ENCODE measurements at regions not wholly inside any gene's neighbourhood (a gene's known extent, or its start where the extent isn't known, plus 50 kb on each side); places are given as distances from the start of the nearest gene placed in this dataset.

- Histone ChIP-seq H3K4me3 (ENCODE audit: low read depth in 1 of 3, low read length in 3 of 3) (no peak overlapping the region), H3K27me3 (ENCODE audit: control insufficient read depth in 3 of 3, insufficient read depth in 3 of 3, low read length in 3 of 3) (no peaks in the 10 kb centered on the region), H3K9me3 (ENCODE audit: control insufficient read depth in 2 of 2, insufficient read depth in 1 of 2, low read depth in 1 of 2, low read length in 1 of 2) (no peaks in the 10 kb centered on the region), H3K36me3 (ENCODE audit: control insufficient read depth in 3 of 3, insufficient read depth in 2 of 3, low read depth in 1 of 3, low read length in 3 of 3) (no peaks in the 10 kb centered on the region), H3K4me1 (ENCODE audit: control insufficient read depth in 3 of 3, insufficient read depth in 2 of 3, low read depth in 1 of 3, low read length in 2 of 3) (no peaks in the 10 kb centered on the region), H3K27ac (ENCODE audit: low read depth in 1 of 3, low read length in 2 of 3) (no peak overlapping the region)
- 65 to 78% (median 77%) methylated on average over 5 of the region's 5 CpGs for WGBS, 3 donors
- FAIRE-seq (no peak), DNase-seq (no peak)
Observed at GRCh38 chr6:91678679-91679446, 1092.0 kb upstream of the MAP3K7 start.

GRCh38 chr6:91672201-91672600 is 1085.3 kb upstream of the MAP3K7 start:
- Histone ChIP-seq H3K9me3 (ENCODE audit: control insufficient read depth in 2 of 2, insufficient read depth in 1 of 2, low read depth in 1 of 2, low read length in 1 of 2) (no peaks in the 10 kb centered on the region), H3K4me1 (ENCODE audit: control insufficient read depth in 3 of 3, insufficient read depth in 2 of 3, low read depth in 1 of 3, low read length in 2 of 3) (no peaks in the 10 kb centered on the region), H3K27me3 (ENCODE audit: control insufficient read depth in 3 of 3, insufficient read depth in 3 of 3, low read length in 3 of 3) (no peaks in the 10 kb centered on the region), H3K4me3 (ENCODE audit: low read depth in 1 of 3, low read length in 3 of 3) (no peak overlapping the region), H3K36me3 (ENCODE audit: control insufficient read depth in 3 of 3, insufficient read depth in 2 of 3, low read depth in 1 of 3, low read length in 3 of 3) (no peaks in the 10 kb centered on the region), H3K27ac (ENCODE audit: low read depth in 1 of 3, low read length in 2 of 3) (no peak overlapping the region)
- no peak for FAIRE-seq
- 60 to 71% (median 69%) methylated on average over 1 of the region's 1 CpG for WGBS, 3 donors
- DNase-seq, result no peak

- no peak for DNase-seq
- FAIRE-seq, result no peak
- WGBS, 3 donors, result 48 to 67% (median 64%) methylated on average over 3 of the region's 3 CpGs
- H3K27me3 ChIP-seq (ENCODE audit: control insufficient read depth in 3 of 3, insufficient read depth in 3 of 3, low read length in 3 of 3), result no peaks in the 10 kb centered on the region
- H3K9me3 ChIP-seq (ENCODE audit: control insufficient read depth in 2 of 2, insufficient read depth in 1 of 2, low read depth in 1 of 2, low read length in 1 of 2), result no peaks in the 10 kb centered on the region
- H3K4me3 ChIP-seq (ENCODE audit: low read depth in 1 of 3, low read length in 3 of 3), result no peak overlapping the region
- H3K4me1 ChIP-seq (ENCODE audit: control insufficient read depth in 3 of 3, insufficient read depth in 2 of 3, low read depth in 1 of 3, low read length in 2 of 3), result no peaks in the 10 kb centered on the region
- no peaks in the 10 kb centered on the region for H3K36me3 ChIP-seq (ENCODE audit: control insufficient read depth in 3 of 3, insufficient read depth in 2 of 3, low read depth in 1 of 3, low read length in 3 of 3)
- no peak overlapping the region for H3K27ac ChIP-seq (ENCODE audit: low read depth in 1 of 3, low read length in 2 of 3)
Observed at GRCh38 chr6:91669871-91670268, 1083.0 kb upstream of the MAP3K7 start.

- FAIRE-seq (no peak), DNase-seq (no peak)
- Histone ChIP-seq H3K27ac (ENCODE audit: low read depth in 1 of 3, low read length in 2 of 3) (no peak overlapping the region), H3K4me3 (ENCODE audit: low read depth in 1 of 3, low read length in 3 of 3) (no peak overlapping the region), H3K36me3 (ENCODE audit: control insufficient read depth in 3 of 3, insufficient read depth in 2 of 3, low read depth in 1 of 3, low read length in 3 of 3) (no peaks in the 10 kb centered on the region), H3K4me1 (ENCODE audit: control insufficient read depth in 3 of 3, insufficient read depth in 2 of 3, low read depth in 1 of 3, low read length in 2 of 3) (no peaks in the 10 kb centered on the region), H3K27me3 (ENCODE audit: control insufficient read depth in 3 of 3, insufficient read depth in 3 of 3, low read length in 3 of 3) (no peaks in the 10 kb centered on the region), H3K9me3 (ENCODE audit: control insufficient read depth in 2 of 2, insufficient read depth in 1 of 2, low read depth in 1 of 2, low read length in 1 of 2) (no peaks in the 10 kb centered on the region)
- 56 to 67% (median 64%) methylated on average over 9 of the region's 9 CpGs for WGBS, 3 donors
Observed at GRCh38 chr6:91669154-91669870, 1082.4 kb upstream of the MAP3K7 start.

- 77 to 85% (median 85%) methylated on average over 4 of the region's 4 CpGs for WGBS, 3 donors
- no peak overlapping the region for H3K27ac ChIP-seq (ENCODE audit: low read depth in 1 of 3, low read length in 2 of 3)
- no peak for DNase-seq
- H3K27me3 ChIP-seq (ENCODE audit: control insufficient read depth in 3 of 3, insufficient read depth in 3 of 3, low read length in 3 of 3), result no peaks in the 10 kb centered on the region
- H3K9me3 ChIP-seq (ENCODE audit: control insufficient read depth in 2 of 2, insufficient read depth in 1 of 2, low read depth in 1 of 2, low read length in 1 of 2), result no peaks in the 10 kb centered on the region
- H3K4me1 ChIP-seq (ENCODE audit: control insufficient read depth in 3 of 3, insufficient read depth in 2 of 3, low read depth in 1 of 3, low read length in 2 of 3), result no peaks in the 10 kb centered on the region
- H3K36me3 ChIP-seq (ENCODE audit: control insufficient read depth in 3 of 3, insufficient read depth in 2 of 3, low read depth in 1 of 3, low read length in 3 of 3), result no peaks in the 10 kb centered on the region
- no peak overlapping the region for H3K4me3 ChIP-seq (ENCODE audit: low read depth in 1 of 3, low read length in 3 of 3)
- no peak for FAIRE-seq
Observed at GRCh38 chr6:91667596-91667995, 1080.7 kb upstream of the MAP3K7 start.

- Histone ChIP-seq H3K4me3 (ENCODE audit: low read depth in 1 of 3, low read length in 3 of 3) (no peak overlapping the region), H3K9me3 (ENCODE audit: control insufficient read depth in 2 of 2, insufficient read depth in 1 of 2, low read depth in 1 of 2, low read length in 1 of 2) (no peaks in the 10 kb centered on the region), H3K36me3 (ENCODE audit: control insufficient read depth in 3 of 3, insufficient read depth in 2 of 3, low read depth in 1 of 3, low read length in 3 of 3) (no peaks in the 10 kb centered on the region), H3K27ac (ENCODE audit: low read depth in 1 of 3, low read length in 2 of 3) (no peak overlapping the region), H3K27me3 (ENCODE audit: control insufficient read depth in 3 of 3, insufficient read depth in 3 of 3, low read length in 3 of 3) (no peaks in the 10 kb centered on the region), H3K4me1 (ENCODE audit: control insufficient read depth in 3 of 3, insufficient read depth in 2 of 3, low read depth in 1 of 3, low read length in 2 of 3) (no peaks in the 10 kb centered on the region)
- no peak for FAIRE-seq
- DNase-seq, result peak; percentile 60 to 98
- WGBS, 3 donors, result 35 to 66% (median 54%) methylated on average over 2 of the region's 2 CpGs
Observed at GRCh38 chr6:91664327-91664959, 1077.6 kb upstream of the MAP3K7 start.

- H3K27me3 ChIP-seq (ENCODE audit: control insufficient read depth in 3 of 3, insufficient read depth in 3 of 3, low read length in 3 of 3), result no peaks in the 10 kb centered on the region
- no peaks in the 10 kb centered on the region for H3K4me1 ChIP-seq (ENCODE audit: control insufficient read depth in 3 of 3, insufficient read depth in 2 of 3, low read depth in 1 of 3, low read length in 2 of 3)
- no peak overlapping the region for H3K4me3 ChIP-seq (ENCODE audit: low read depth in 1 of 3, low read length in 3 of 3)
- FAIRE-seq, result no peak
- no peaks in the 10 kb centered on the region for H3K9me3 ChIP-seq (ENCODE audit: control insufficient read depth in 2 of 2, insufficient read depth in 1 of 2, low read depth in 1 of 2, low read length in 1 of 2)
- H3K27ac ChIP-seq (ENCODE audit: low read depth in 1 of 3, low read length in 2 of 3), result no peak overlapping the region
- WGBS, 3 donors, result 78 to 83% (median 81%) methylated on average over 1 of the region's 1 CpG
- H3K36me3 ChIP-seq (ENCODE audit: control insufficient read depth in 3 of 3, insufficient read depth in 2 of 3, low read depth in 1 of 3, low read length in 3 of 3), result no peaks in the 10 kb centered on the region
- no peak for DNase-seq
Observed at GRCh38 chr6:91660893-91661292, 1074.0 kb upstream of the MAP3K7 start.

GRCh38 chr6:91659891-91660290 is 1073.0 kb upstream of the MAP3K7 start:
- FAIRE-seq (no peak), DNase-seq (no peak)
- Histone ChIP-seq H3K27me3 (ENCODE audit: control insufficient read depth in 3 of 3, insufficient read depth in 3 of 3, low read length in 3 of 3) (no peaks in the 10 kb centered on the region), H3K4me1 (ENCODE audit: control insufficient read depth in 3 of 3, insufficient read depth in 2 of 3, low read depth in 1 of 3, low read length in 2 of 3) (no peaks in the 10 kb centered on the region), H3K9me3 (ENCODE audit: control insufficient read depth in 2 of 2, insufficient read depth in 1 of 2, low read depth in 1 of 2, low read length in 1 of 2) (no peaks in the 10 kb centered on the region), H3K36me3 (ENCODE audit: control insufficient read depth in 3 of 3, insufficient read depth in 2 of 3, low read depth in 1 of 3, low read length in 3 of 3) (no peaks in the 10 kb centered on the region), H3K4me3 (ENCODE audit: low read depth in 1 of 3, low read length in 3 of 3) (no peak overlapping the region), H3K27ac (ENCODE audit: low read depth in 1 of 3, low read length in 2 of 3) (no peak overlapping the region)
- WGBS, 3 donors, result 80 to 96% (median 81%) methylated on average over 1 of the region's 1 CpG
